ENCODE measurements at regions not wholly inside any gene's neighbourhood (a gene's known extent, or its start where the extent isn't known, plus 50 kb on each side); places are given as distances from the start of the nearest gene placed in this dataset.

DNA sequence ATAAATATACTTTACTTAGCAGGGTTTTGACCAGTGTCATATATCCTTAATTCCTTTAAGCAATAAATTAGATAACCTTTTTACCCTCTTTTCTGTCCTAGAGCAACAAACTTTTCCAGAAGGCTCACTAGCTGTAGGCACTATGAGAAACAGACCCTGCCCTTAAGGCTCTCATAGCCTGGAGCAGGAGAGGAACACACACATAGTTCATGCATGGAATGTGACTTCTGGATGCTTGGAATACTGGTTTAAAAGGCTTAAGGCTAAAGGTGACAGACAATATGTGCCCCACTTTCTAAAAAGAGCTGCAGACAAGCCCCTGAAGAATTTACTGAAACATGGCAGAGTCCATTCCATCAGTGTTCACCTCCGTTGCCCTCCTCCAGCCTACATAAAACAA lies 237.2 kb downstream of the TTC8 start:
- Histone ChIP-seq H3K9me3 (no peaks in the 10 kb centered on the region), H3K27ac (no peak overlapping the region), H3K4me1 (no peaks in the 10 kb centered on the region), H3K4me3 (no peak overlapping the region), H3K36me3 (no peaks in the 10 kb centered on the region), H3K27me3 (replicated peaks in 1 of 7) (peaks cover 0 to 10% (median 0%) of the 10 kb centered on the region in 7 donors)
- WGBS, 5 donors, result 76 to 90% (median 84%) methylated on average over 1 of the region's 1 CpG
- no peak for DNase-seq
- intact Hi-C loops (cut with DNase I; ENCODE audit: low total_unique reads), result no loop called here
- TF ChIP-seq POLR2AphosphoS5 (IDR thresholded peaks at IDR 0.05) (no peak), POLR2A (IDR thresholded peaks at IDR 0.05) (no peak)
- TF ChIP-seq, protein P1, sequence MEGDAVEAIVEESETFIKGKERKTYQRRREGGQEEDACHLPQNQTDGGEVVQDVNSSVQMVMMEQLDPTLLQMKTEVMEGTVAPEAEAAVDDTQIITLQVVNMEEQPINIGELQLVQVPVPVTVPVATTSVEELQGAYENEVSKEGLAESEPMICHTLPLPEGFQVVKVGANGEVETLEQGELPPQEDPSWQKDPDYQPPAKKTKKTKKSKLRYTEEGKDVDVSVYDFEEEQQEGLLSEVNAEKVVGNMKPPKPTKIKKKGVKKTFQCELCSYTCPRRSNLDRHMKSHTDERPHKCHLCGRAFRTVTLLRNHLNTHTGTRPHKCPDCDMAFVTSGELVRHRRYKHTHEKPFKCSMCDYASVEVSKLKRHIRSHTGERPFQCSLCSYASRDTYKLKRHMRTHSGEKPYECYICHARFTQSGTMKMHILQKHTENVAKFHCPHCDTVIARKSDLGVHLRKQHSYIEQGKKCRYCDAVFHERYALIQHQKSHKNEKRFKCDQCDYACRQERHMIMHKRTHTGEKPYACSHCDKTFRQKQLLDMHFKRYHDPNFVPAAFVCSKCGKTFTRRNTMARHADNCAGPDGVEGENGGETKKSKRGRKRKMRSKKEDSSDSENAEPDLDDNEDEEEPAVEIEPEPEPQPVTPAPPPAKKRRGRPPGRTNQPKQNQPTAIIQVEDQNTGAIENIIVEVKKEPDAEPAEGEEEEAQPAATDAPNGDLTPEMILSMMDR (IDR thresholded peaks at IDR 0.05 in 8 of 11, conservative IDR thresholded peaks at IDR 0.05 in 3 of 11), result no peak

DNA sequence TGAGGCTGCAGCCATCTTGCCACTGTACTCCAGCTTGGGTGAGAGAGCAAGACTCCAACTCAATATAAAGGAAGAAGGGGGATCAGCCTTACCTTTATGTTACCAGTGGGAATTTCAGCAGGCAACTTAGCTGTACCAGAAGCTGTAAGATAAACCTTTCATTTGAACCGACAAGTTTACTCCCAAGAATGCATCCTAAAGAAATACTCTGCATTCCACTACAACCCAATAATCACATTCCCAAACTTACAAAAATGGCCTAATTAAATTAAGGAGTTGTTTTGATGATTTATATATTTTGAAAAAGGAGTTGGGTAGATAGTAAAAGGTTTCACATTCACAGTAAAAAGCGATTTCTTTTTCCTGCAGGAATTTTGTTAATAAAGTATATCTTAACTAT lies 241.4 kb downstream of the TTC8 start:
- WGBS, 5 donors, result 87 to 96% (median 88%) methylated on average over 2 of the region's 2 CpGs
- H3K27ac ChIP-seq, result no peak overlapping the region
- H3K27me3 ChIP-seq (replicated peaks in 1 of 7), result peaks cover 0 to 18% (median 0%) of the 10 kb centered on the region in 7 donors
- no peak for DNase-seq
- intact Hi-C loops (cut with DNase I; ENCODE audit: low total_unique reads), result no loop called here
- no peak overlapping the region for H3K4me3 ChIP-seq
- H3K4me1 ChIP-seq, result no peaks in the 10 kb centered on the region
- no peaks in the 10 kb centered on the region for H3K36me3 ChIP-seq
- H3K9me3 ChIP-seq, result no peaks in the 10 kb centered on the region
- TF ChIP-seq POLR2AphosphoS5 (IDR thresholded peaks at IDR 0.05), result no peak
- TF ChIP-seq, protein P1 (IDR thresholded peaks at IDR 0.05 in 8 of 11, conservative IDR thresholded peaks at IDR 0.05 in 3 of 11), result no peak
- TF ChIP-seq POLR2A (IDR thresholded peaks at IDR 0.05), result no peak

DNA sequence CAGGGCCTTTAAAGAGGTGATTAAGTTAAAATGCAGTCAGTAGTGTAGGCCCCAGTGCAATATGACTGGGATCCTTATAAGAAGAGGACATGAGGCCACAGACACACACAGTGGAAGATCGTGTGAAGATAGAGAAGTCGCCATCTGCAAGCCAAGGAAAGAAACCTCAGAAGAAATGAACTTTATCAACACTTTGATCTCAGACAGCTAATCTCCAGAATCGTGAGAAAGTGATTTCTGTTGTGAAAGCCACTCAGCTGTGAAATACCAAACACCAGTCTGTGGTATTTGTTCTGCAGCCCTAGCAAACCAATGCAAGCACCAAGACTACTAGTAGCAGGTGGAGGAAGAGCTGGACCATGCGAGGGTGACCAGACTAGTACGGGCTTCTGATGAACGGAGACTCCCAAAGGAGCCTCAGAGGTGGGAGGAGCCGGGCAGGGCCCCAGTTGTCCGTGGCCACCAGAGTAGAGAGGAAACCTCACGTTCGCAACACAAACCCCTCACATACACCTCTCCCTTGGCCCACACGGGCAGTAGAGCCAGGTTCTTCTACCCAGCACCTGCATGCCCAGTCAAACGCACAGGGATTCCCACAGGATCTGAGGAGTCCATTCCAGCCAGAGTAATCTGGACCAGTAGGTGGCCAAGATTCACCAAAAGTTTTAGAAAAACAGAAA lies 243.0 kb downstream of the TTC8 start:
- Histone ChIP-seq H3K27ac (no peak overlapping the region), H3K9me3 (no peaks in the 10 kb centered on the region), H3K36me3 (no peaks in the 10 kb centered on the region), H3K4me3 (no peak overlapping the region), H3K4me1 (no peaks in the 10 kb centered on the region), H3K27me3 (replicated peaks in 1 of 7) (peaks cover 0 to 18% (median 0%) of the 10 kb centered on the region in 7 donors)
- WGBS, 5 donors, result 61 to 69% (median 66%) methylated on average over 12 of the region's 12 CpGs
- intact Hi-C loops (cut with DNase I; ENCODE audit: low total_unique reads), result no loop called here
- no peak for DNase-seq
- TF ChIP-seq POLR2AphosphoS5 (IDR thresholded peaks at IDR 0.05), result no peak

DNA sequence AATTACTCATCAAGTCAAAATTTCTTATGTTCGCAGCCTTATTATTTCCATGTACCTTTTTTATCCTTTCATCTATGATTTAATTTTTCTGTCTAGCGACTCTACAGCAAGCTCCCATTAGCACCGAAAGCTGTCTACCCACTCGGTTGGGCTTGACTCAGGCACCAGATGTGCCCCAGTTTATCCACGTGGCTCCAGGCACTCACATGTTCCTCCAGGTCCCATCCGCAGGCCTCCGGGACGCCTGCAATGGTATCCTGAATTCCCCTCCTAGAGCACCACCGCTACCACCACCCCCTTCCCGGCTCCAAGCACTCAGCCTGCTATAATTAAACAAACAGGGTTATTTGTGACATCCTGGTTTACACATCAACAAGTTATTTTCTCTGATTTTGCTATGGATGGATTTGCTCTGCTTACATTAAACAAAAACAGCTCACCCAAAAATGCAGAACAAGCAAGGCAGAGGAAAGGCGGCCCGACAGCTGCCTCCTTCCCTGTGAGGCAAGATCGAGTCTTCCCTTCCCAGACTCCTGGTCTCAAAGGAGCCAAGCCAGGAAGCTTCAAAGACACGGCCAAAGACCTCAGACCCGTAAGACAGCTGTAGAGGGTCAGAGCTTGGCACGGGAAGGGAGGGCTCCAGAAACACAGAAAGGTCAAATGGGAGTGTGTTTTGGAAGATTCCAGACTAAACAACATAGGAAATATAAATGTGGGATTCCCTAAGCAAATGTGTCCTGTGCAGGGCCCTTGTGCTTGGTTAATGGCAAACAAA lies 253.8 kb downstream of the TTC8 start:
- TF ChIP-seq POLR2A (IDR thresholded peaks at IDR 0.05) (no peak), POLR2AphosphoS5 (IDR thresholded peaks at IDR 0.05) (no peak)
- TF ChIP-seq, protein P1 (IDR thresholded peaks at IDR 0.05 in 8 of 11, conservative IDR thresholded peaks at IDR 0.05 in 3 of 11), result no peak
- no peaks in the 10 kb centered on the region for H3K36me3 ChIP-seq
- 76 to 86% (median 82%) methylated on average over 16 of the region's 16 CpGs for WGBS, 5 donors
- DNase-seq, result no peak
- intact Hi-C loops (cut with DNase I; ENCODE audit: low total_unique reads), result no loop called here
- no peak overlapping the region for H3K4me3 ChIP-seq
- H3K27me3 ChIP-seq (replicated peaks in 1 of 7), result peaks cover 0 to 3% (median 0%) of the 10 kb centered on the region in 7 donors
- no peak overlapping the region for H3K27ac ChIP-seq
- H3K4me1 ChIP-seq, result no peaks in the 10 kb centered on the region
- no peaks in the 10 kb centered on the region for H3K9me3 ChIP-seq
